H9 (cell line): ENCODE measurements at regions not wholly inside any gene's neighbourhood (a gene's known extent, or its start where the extent isn't known, plus 50 kb on each side); places are given as distances from the start of the nearest gene placed in this dataset.

Experiments used
- DNase-seq: peaks from one replicate; pipeline ENCODE4 v3.0.0-alpha.2; 2017
- H2AFZ ChIP-seq: one replicate; pipeline ENCODE4 v1.6.1; 2013; ENCODE audit warnings: mild to moderate bottlenecking, low read length, control low read depth, moderate library complexity
- H2AK5ac ChIP-seq: 2 replicates; pipeline ENCODE4 v1.6.1; 2013; ENCODE audit warnings: low read length, control low read depth, mixed read lengths; ENCODE audit not compliant: insufficient read length
- H2BK120ac ChIP-seq: one replicate; pipeline ENCODE4 v1.6.1; 2013; ENCODE audit warnings: low read depth, mild to moderate bottlenecking, low read length, control low read depth, inconsistent platforms; ENCODE audit not compliant: poor library complexity, severe bottlenecking
- H2BK12ac ChIP-seq: 2 replicates; pipeline ENCODE4 v1.6.1; 2013; ENCODE audit warnings: low read length, control low read depth, mixed read lengths, low read depth; ENCODE audit not compliant: insufficient read length
- H2BK15ac ChIP-seq: 2 replicates; pipeline ENCODE4 v1.6.1; 2013; ENCODE audit warnings: low read depth, low read length, control low read depth
- H2BK20ac ChIP-seq: one replicate; pipeline ENCODE4 v1.6.1; 2013; ENCODE audit warnings: low read depth, mild to moderate bottlenecking, low read length, control low read depth, inconsistent platforms; ENCODE audit not compliant: poor library complexity, severe bottlenecking
- H2BK5ac ChIP-seq: 2 replicates; pipeline ENCODE4 v1.6.1; 2013; ENCODE audit warnings: low read length, control low read depth, mixed read lengths; ENCODE audit not compliant: insufficient read length
- H3K14ac ChIP-seq: 2 replicates; pipeline ENCODE4 v1.6.1; 2013; ENCODE audit warnings: low read length, control low read depth; ENCODE audit not compliant: insufficient read depth
- H3K18ac ChIP-seq: 2 replicates; pipeline ENCODE4 v1.6.1; 2013; ENCODE audit warnings: low read depth, mild to moderate bottlenecking, mixed read lengths, low read length, control low read depth; ENCODE audit not compliant: insufficient read length
- H3K23ac ChIP-seq: 2 replicates; pipeline ENCODE4 v1.6.1; 2013; ENCODE audit warnings: low read length, control low read depth, mixed read lengths, low read depth; ENCODE audit not compliant: insufficient read length
- H3K23me2 ChIP-seq: 2 replicates; pipeline ENCODE4 v1.6.1; 2013; ENCODE audit warnings: low read depth, mild to moderate bottlenecking, mixed read lengths, low read length, control low read depth; ENCODE audit not compliant: insufficient read length, poor library complexity, severe bottlenecking
- H3K27ac ChIP-seq: 2 replicates; pipeline ENCODE4 v1.5.1; 2013; ENCODE audit warnings: low read length, control low read depth, mixed read lengths, low read depth; ENCODE audit not compliant: insufficient read length
- H3K27me3 ChIP-seq: 2 replicates; pipeline ENCODE4 v1.6.1; 2013; ENCODE audit warnings: low read length, control low read depth, inconsistent platforms; ENCODE audit not compliant: insufficient read depth
- H3K4ac ChIP-seq: 2 replicates; pipeline ENCODE4 v1.6.1; 2013; ENCODE audit warnings: low read depth, mild to moderate bottlenecking, control low read depth, inconsistent platforms, low read length, moderate library complexity
- H3K4me1 ChIP-seq: 2 replicates; pipeline ENCODE4 v1.6.1; 2013; ENCODE audit warnings: low read length, control low read depth, inconsistent platforms; ENCODE audit not compliant: insufficient read depth
- H3K4me2 ChIP-seq: 2 replicates; pipeline ENCODE4 v1.6.1; 2013; ENCODE audit warnings: low read length, control low read depth, mixed read lengths; ENCODE audit not compliant: insufficient read length, insufficient read depth
- H3K56ac ChIP-seq: 2 replicates; pipeline ENCODE4 v1.6.1; 2013; ENCODE audit warnings: low read depth, mild to moderate bottlenecking, mixed read lengths, low read length, control low read depth; ENCODE audit not compliant: insufficient read length
- H3K79me1 ChIP-seq: 2 replicates; pipeline ENCODE4 v1.6.1; 2013; ENCODE audit warnings: low read depth, mild to moderate bottlenecking, moderate library complexity, low read length, control low read depth, inconsistent platforms; ENCODE audit not compliant: insufficient read depth, poor library complexity, severe bottlenecking
- H3K79me2 ChIP-seq: 2 replicates; pipeline ENCODE4 v1.6.1; 2013; ENCODE audit warnings: low read length, control low read depth, inconsistent platforms; ENCODE audit not compliant: insufficient read depth
- H3K9ac ChIP-seq: 2 replicates; pipeline ENCODE4 v1.6.1; 2013; ENCODE audit warnings: low read length, control low read depth, mixed read lengths; ENCODE audit not compliant: insufficient read length; ENCODE audit errors: extremely low read depth
- H3K9me3 ChIP-seq: one replicate; pipeline ENCODE4 v1.6.1; 2013; ENCODE audit warnings: low read depth, low read length, inconsistent platforms; ENCODE audit not compliant: control insufficient read depth
- H3T11ph ChIP-seq: one replicate; pipeline ENCODE4 v1.6.1; 2013; ENCODE audit warnings: mild to moderate bottlenecking, low read length, control low read depth, inconsistent platforms
- H4K20me1 ChIP-seq: one replicate; pipeline ENCODE4 v1.6.1; 2013; ENCODE audit not compliant: control insufficient read depth, insufficient read length, insufficient read depth
- H4K5ac ChIP-seq: 2 replicates; pipeline ENCODE4 v1.6.1; 2013; ENCODE audit warnings: low read depth, mild to moderate bottlenecking, mixed read lengths, low read length, control low read depth; ENCODE audit not compliant: insufficient read length
- H4K8ac ChIP-seq: replicated peaks from 2 replicates; pipeline ENCODE4 v1.6.1; 2013; ENCODE audit warnings: low read length, control low read depth, mixed read lengths, low read depth; ENCODE audit not compliant: insufficient read length
- H4K91ac ChIP-seq: 2 replicates; pipeline ENCODE4 v1.6.1; 2013; ENCODE audit warnings: low read depth, mild to moderate bottlenecking, moderate library complexity, mixed read lengths, low read length, control low read depth; ENCODE audit not compliant: insufficient read length
- H3K27ac Mint-ChIP-seq, 3 experiments: 2 replicates in 2 of 3; 3 replicates in 1 of 3; pipeline ENCODE4 v1.8.0; 2020 to 2021; ENCODE audit warnings: mixed read lengths in 3 of 3, mild to moderate bottlenecking in 1 of 3, moderate library complexity in 1 of 3
- H3K27me3 Mint-ChIP-seq: 2 replicates; pipeline ENCODE4 v1.8.0; 2021; ENCODE audit warnings: low read depth, mild to moderate bottlenecking, moderate library complexity, mixed read lengths
- H3K36me3 Mint-ChIP-seq, 3 experiments: 2 replicates in 2 of 3; 3 replicates in 1 of 3; pipeline ENCODE4 v1.8.0; 2020 to 2021; ENCODE audit warnings: low read depth in 3 of 3, mixed read lengths in 3 of 3; ENCODE audit not compliant: insufficient read depth in 1 of 3
- H3K4me1 Mint-ChIP-seq, 2 experiments: 2 replicates each; pipeline ENCODE4 v1.8.0; 2020; ENCODE audit warnings: mixed read lengths in 2 of 2
- H3K4me3 Mint-ChIP-seq, 2 experiments: 2 replicates in 1 of 2; 3 replicates in 1 of 2; pipeline ENCODE4 v1.8.0; 2020 to 2021; ENCODE audit warnings: mild to moderate bottlenecking in 2 of 2, mixed read lengths in 2 of 2, moderate library complexity in 1 of 2
- H3K9me3 Mint-ChIP-seq, 2 experiments: 2 replicates in 1 of 2; 3 replicates in 1 of 2; pipeline ENCODE4 v1.8.0; 2020; ENCODE audit warnings: mild to moderate bottlenecking in 2 of 2, mixed read lengths in 2 of 2, moderate library complexity in 1 of 2
- WGBS: extraction: QIAGEN DNeasy Blood & Tissue Kit; methylation state at CpG from one replicate; pipeline ENCODE4 v1.1.7; 2013; ENCODE audit warnings: missing lambda C conversion rate, low lambda C conversion rate, mixed read lengths; ENCODE audit not compliant: insufficient read length; ENCODE audit errors: extremely low coverage; 5-methylcytosine and 5-hydroxymethylcytosine counted together
- TF ChIP-seq, protein P1 (sequence below): fragments of 200-600 bp; sonication (generic); conservative IDR thresholded peaks from 3 replicates; pipeline ENCODE4 v1.8.0; 2021; ENCODE audit warnings: antibody characterized with exemption, mild to moderate bottlenecking

DNA sequence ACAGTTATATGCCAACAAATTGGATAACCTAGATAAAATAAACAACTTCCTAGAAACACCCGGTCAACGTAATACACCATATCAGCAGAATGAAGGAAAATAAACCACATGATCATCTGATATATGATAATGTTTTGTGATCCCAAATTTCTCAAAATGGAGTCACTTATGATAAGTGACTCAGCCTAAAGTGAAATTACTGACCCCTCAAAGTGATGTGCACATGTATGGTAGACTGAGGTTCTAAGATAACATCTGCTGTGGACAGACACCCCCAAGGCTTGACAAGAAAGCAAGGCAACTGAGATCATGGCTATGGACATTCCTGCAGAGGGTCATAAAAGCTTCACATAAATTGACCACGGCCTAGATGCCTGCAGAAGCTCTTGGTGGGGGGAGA lies 105.1 kb upstream of the DCN start:
- H2BK15ac ChIP-seq = no peak overlapping the region
- Mint-ChIP-seq H3K27me3 (no peaks in the 10 kb centered on the region), H3K27ac (no peak overlapping the region; a peak in 1 of 7 replicates), H3K4me1 (no peaks in the 10 kb centered on the region), H3K36me3 (no peaks in the 10 kb centered on the region), H3K9me3 (no peaks in the 10 kb centered on the region), H3K4me3 (no peak overlapping the region)
- H4K5ac ChIP-seq = no peak overlapping the region
- H3K4me2 ChIP-seq = no peak overlapping the region
- H2AK5ac ChIP-seq = no peak overlapping the region
- no peak overlapping the region for H2BK120ac ChIP-seq
- H3K4me1 ChIP-seq = no peaks in the 10 kb centered on the region
- no peak overlapping the region for H3T11ph ChIP-seq
- TF ChIP-seq, protein P1, sequence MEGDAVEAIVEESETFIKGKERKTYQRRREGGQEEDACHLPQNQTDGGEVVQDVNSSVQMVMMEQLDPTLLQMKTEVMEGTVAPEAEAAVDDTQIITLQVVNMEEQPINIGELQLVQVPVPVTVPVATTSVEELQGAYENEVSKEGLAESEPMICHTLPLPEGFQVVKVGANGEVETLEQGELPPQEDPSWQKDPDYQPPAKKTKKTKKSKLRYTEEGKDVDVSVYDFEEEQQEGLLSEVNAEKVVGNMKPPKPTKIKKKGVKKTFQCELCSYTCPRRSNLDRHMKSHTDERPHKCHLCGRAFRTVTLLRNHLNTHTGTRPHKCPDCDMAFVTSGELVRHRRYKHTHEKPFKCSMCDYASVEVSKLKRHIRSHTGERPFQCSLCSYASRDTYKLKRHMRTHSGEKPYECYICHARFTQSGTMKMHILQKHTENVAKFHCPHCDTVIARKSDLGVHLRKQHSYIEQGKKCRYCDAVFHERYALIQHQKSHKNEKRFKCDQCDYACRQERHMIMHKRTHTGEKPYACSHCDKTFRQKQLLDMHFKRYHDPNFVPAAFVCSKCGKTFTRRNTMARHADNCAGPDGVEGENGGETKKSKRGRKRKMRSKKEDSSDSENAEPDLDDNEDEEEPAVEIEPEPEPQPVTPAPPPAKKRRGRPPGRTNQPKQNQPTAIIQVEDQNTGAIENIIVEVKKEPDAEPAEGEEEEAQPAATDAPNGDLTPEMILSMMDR = no peak
- no peak overlapping the region for H4K8ac ChIP-seq
- H3K14ac ChIP-seq = no peak overlapping the region
- H3K23ac ChIP-seq = no peak overlapping the region
- DNase-seq = no peak
- H3K9ac ChIP-seq = no peak overlapping the region
- WGBS = no CpG with 5 or more reads among the region's 3 CpGs
- no peak overlapping the region for H3K4ac ChIP-seq
- H2AFZ ChIP-seq = no peak overlapping the region
- no peaks in the 10 kb centered on the region for H4K20me1 ChIP-seq
- H2BK12ac ChIP-seq = no peak overlapping the region
- H3K79me1 ChIP-seq = no peaks in the 10 kb centered on the region
- no peak overlapping the region for H3K18ac ChIP-seq
- H2BK5ac ChIP-seq = no peak overlapping the region
- no peaks in the 10 kb centered on the region for H3K23me2 ChIP-seq
- no peaks in the 10 kb centered on the region for H3K9me3 ChIP-seq
- H3K27ac ChIP-seq = no peak overlapping the region
- no peaks in the 10 kb centered on the region for H3K27me3 ChIP-seq
- H2BK20ac ChIP-seq = no peak overlapping the region
- H3K79me2 ChIP-seq = no peaks in the 10 kb centered on the region
- H3K56ac ChIP-seq = no peak overlapping the region
- no peak overlapping the region for H4K91ac ChIP-seq
